ENCODE measurements at regions not wholly inside any gene's neighbourhood (a gene's known extent, or its start where the extent isn't known, plus 50 kb on each side); places are given as distances from the start of the nearest gene placed in this dataset.
"Not testable (repeated sequence)": the region's sequence is repeated elsewhere in the genome, so short reads cannot be mapped to it uniquely, and the experiment has no call there.

DNA sequence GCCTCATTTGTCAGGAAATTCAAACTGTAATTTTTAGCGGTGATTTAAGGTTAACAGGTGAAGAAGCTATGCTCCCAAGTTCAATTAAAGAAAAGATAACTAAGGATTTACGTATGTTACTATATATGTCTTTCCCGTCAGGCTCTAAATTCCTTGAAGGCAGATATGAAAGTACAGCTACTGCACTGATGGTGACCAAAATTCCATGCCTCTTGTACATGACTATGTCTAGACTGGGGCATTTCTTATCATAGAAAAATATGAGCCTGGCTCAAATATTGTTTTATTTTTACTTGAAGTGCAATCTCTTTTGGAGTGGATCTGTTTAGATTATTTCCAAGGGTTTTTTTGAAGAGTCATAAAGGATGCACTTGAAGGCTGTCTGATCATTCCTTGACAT lies 647.1 kb upstream of the KCNMB2 start:
- Histone ChIP-seq H3K36me3 (ENCODE audit: insufficient read depth, low read length) (no peaks in the 10 kb centered on the region), H3K4me2 (ENCODE audit: insufficient read depth, low read length) (no peak overlapping the region), H4K20me1 (ENCODE audit: insufficient read depth, low read length) (no peaks in the 10 kb centered on the region), H3K9me3 (ENCODE audit: low read depth, low read length) (no peaks in the 10 kb centered on the region), H3K27ac (ENCODE audit: low read depth, low read length) (no peak overlapping the region), H3K4me1 (ENCODE audit: insufficient read depth, low read length) (no peaks in the 10 kb centered on the region), H3K4me3 (ENCODE audit: insufficient read depth, low read length) (no peak overlapping the region), H2AFZ (ENCODE audit: low read length) (no peak overlapping the region), H3K79me2 (ENCODE audit: insufficient read depth, low read length) (no peaks in the 10 kb centered on the region), H3K27me3 (ENCODE audit: insufficient read depth, low read length) (no peaks in the 10 kb centered on the region)
- DNase-seq (ENCODE audit: insufficient read length, low spot score, missing footprints): peak; percentile 53
- TF ChIP-seq, protein P1, sequence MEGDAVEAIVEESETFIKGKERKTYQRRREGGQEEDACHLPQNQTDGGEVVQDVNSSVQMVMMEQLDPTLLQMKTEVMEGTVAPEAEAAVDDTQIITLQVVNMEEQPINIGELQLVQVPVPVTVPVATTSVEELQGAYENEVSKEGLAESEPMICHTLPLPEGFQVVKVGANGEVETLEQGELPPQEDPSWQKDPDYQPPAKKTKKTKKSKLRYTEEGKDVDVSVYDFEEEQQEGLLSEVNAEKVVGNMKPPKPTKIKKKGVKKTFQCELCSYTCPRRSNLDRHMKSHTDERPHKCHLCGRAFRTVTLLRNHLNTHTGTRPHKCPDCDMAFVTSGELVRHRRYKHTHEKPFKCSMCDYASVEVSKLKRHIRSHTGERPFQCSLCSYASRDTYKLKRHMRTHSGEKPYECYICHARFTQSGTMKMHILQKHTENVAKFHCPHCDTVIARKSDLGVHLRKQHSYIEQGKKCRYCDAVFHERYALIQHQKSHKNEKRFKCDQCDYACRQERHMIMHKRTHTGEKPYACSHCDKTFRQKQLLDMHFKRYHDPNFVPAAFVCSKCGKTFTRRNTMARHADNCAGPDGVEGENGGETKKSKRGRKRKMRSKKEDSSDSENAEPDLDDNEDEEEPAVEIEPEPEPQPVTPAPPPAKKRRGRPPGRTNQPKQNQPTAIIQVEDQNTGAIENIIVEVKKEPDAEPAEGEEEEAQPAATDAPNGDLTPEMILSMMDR (IDR thresholded peaks at IDR 0.05; ENCODE audit: extremely low read depth, low read depth, low read length): no peak

DNA sequence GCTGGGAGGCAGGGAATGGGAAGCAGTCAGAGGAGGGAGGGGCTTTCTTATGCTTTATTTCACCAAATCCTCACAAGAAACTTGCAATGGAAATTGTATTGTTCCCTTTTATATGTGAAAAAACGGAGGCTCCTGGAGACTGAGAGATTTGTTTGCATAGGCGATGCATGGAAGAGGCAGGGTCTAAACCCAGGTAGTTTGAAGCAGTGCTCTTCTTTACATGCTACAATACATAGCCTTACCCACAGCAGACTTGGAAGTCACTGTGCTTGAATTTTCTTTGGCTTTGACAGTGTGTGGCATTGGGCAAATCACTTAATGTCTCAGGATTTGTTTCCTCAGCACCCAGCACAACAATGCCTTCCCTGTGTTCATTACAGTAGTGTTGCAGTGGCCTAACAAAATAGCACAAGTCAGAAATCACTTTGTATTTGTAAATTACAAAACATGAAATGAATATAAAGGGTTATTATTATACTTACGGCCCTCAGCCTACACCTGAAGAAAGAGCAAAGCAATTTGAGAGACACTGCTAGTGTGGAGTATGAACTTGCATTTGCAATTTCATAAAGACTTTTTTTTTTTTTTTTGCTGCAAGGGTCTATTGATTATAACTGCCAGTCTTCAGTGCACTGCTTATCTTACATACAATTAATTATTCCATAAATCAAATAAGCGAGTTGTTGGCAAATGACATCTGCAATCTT lies 646.4 kb upstream of the KCNMB2 start:
- Histone ChIP-seq H3K36me3 (ENCODE audit: insufficient read depth, low read length) (no peaks in the 10 kb centered on the region), H3K9me3 (ENCODE audit: low read depth, low read length) (no peaks in the 10 kb centered on the region), H3K79me2 (ENCODE audit: insufficient read depth, low read length) (no peaks in the 10 kb centered on the region), H3K27me3 (ENCODE audit: insufficient read depth, low read length) (no peaks in the 10 kb centered on the region), H3K4me2 (ENCODE audit: insufficient read depth, low read length) (no peak overlapping the region), H3K4me1 (ENCODE audit: insufficient read depth, low read length) (no peaks in the 10 kb centered on the region), H3K27ac (ENCODE audit: low read depth, low read length) (no peak overlapping the region), H4K20me1 (ENCODE audit: insufficient read depth, low read length) (no peaks in the 10 kb centered on the region), H3K4me3 (ENCODE audit: insufficient read depth, low read length) (no peak overlapping the region), H2AFZ (ENCODE audit: low read length) (no peak overlapping the region)
- TF ChIP-seq, protein P1 (IDR thresholded peaks at IDR 0.05; ENCODE audit: extremely low read depth, low read depth, low read length): no peak
- no peak for DNase-seq (ENCODE audit: insufficient read length, low spot score, missing footprints)

DNA sequence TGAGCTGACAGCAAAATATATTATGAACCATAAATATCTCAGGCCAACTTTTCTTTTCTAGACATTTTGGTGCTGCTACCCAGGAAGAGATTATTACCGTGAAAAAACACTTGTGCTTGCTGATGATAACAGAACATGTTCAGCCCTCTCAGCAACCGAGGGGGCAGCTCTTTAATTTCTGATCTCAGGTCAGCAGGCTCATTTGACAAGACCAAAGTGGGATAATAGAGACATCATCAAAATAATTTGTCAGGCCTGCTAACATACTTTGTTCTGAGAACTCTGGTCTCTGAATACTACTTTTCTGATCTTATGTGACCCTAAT lies 645.9 kb upstream of the KCNMB2 start:
- DNase-seq (ENCODE audit: insufficient read length, low spot score, missing footprints): peak; percentile 10
- Histone ChIP-seq H3K27ac (ENCODE audit: low read depth, low read length) (no peak overlapping the region), H3K79me2 (ENCODE audit: insufficient read depth, low read length) (no peaks in the 10 kb centered on the region), H3K4me2 (ENCODE audit: insufficient read depth, low read length) (no peak overlapping the region), H3K9me3 (ENCODE audit: low read depth, low read length) (no peaks in the 10 kb centered on the region), H3K4me1 (ENCODE audit: insufficient read depth, low read length) (no peaks in the 10 kb centered on the region), H3K4me3 (ENCODE audit: insufficient read depth, low read length) (no peak overlapping the region), H4K20me1 (ENCODE audit: insufficient read depth, low read length) (no peaks in the 10 kb centered on the region), H2AFZ (ENCODE audit: low read length) (no peak overlapping the region), H3K27me3 (ENCODE audit: insufficient read depth, low read length) (no peaks in the 10 kb centered on the region), H3K36me3 (ENCODE audit: insufficient read depth, low read length) (no peaks in the 10 kb centered on the region)
- TF ChIP-seq, protein P1 (IDR thresholded peaks at IDR 0.05; ENCODE audit: extremely low read depth, low read depth, low read length): no peak

DNA sequence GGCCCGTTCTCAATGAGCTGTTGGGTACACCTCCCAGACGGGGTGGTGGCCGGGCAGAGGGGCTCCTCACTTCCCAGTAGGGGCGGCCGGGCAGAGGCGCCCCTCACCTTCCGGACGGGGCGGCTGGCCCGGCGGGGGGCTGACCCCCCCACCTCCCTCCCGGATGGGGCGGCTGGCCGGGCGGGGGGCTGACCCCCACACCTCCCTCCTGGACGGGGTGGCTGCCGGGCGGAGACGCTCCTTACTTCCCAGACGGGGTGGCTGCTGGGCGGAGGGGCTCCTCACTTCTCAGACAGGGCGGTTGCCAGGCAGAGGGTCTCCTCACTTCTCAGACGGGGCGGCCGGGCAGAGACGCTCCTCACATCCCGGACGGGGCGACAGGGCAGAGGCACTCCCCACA lies 644.7 kb upstream of the KCNMB2 start:
- H3K9me3 ChIP-seq (ENCODE audit: low read depth, low read length); H3K4me1 ChIP-seq (ENCODE audit: insufficient read depth, low read length); H3K36me3 ChIP-seq (ENCODE audit: insufficient read depth, low read length); H2AFZ ChIP-seq (ENCODE audit: low read length); H3K27ac ChIP-seq (ENCODE audit: low read depth, low read length); H3K4me3 ChIP-seq (ENCODE audit: insufficient read depth, low read length); H3K4me2 ChIP-seq (ENCODE audit: insufficient read depth, low read length); H3K27me3 ChIP-seq (ENCODE audit: insufficient read depth, low read length); DNase-seq (ENCODE audit: insufficient read length, low spot score, missing footprints); H3K79me2 ChIP-seq (ENCODE audit: insufficient read depth, low read length); H4K20me1 ChIP-seq (ENCODE audit: insufficient read depth, low read length): not testable (repeated sequence)

Data from osteoblast (primary cell).